Superior temporal gyrus (tissue), 1 donor: ENCODE measurements at regions not wholly inside any gene's neighbourhood (a gene's known extent, or its start where the extent isn't known, plus 50 kb on each side); places are given as distances from the start of the nearest gene placed in this dataset.
"Not testable (repeated sequence)": the region's sequence is repeated elsewhere in the genome, so short reads cannot be mapped to it uniquely, and the experiment has no call there.

ENCODE experiments used
- DNase-seq: peaks from one replicate; pipeline ENCODE4 v3.0.0-alpha.2; 2016; ENCODE audit errors: extremely low spot score

GRCh38 chr2:182477774-182478173, 50.9 kb upstream of the PDE1A start:
- no peak for DNase-seq

GRCh38 chr2:182481676-182482075, 54.8 kb upstream of the PDE1A start:
- DNase-seq, result no peak

GRCh38 chr2:182482511-182482910, 55.7 kb upstream of the PDE1A start:
- no peak for DNase-seq

GRCh38 chr2:182496596-182496995, 69.8 kb upstream of the PDE1A start:
- no peak for DNase-seq

- DNase-seq, result no peak
Observed at GRCh38 chr2:182499706-182500470, 73.1 kb upstream of the PDE1A start.

- no peak for DNase-seq
Observed at GRCh38 chr2:182503886-182504285, 77.0 kb upstream of the PDE1A start.

GRCh38 chr2:182504903-182505302, 78.1 kb upstream of the PDE1A start:
- DNase-seq, result peak; percentile 13

GRCh38 chr2:182506606-182507005, 79.8 kb upstream of the PDE1A start:
- no peak for DNase-seq

GRCh38 chr2:182508583-182508982, 81.7 kb upstream of the PDE1A start:
- DNase-seq, result not testable (repeated sequence)

GRCh38 chr2:182509216-182509615, 82.4 kb upstream of the PDE1A start:
- DNase-seq, result no peak

- peak; percentile 78 for DNase-seq
Observed at GRCh38 chr2:182521453-182522404, 94.9 kb upstream of the PDE1A start.

GRCh38 chr2:182522405-182522896, 95.6 kb upstream of the PDE1A start:
- DNase-seq, result peak; percentile 83

GRCh38 chr2:182522972-182523473, 96.2 kb upstream of the PDE1A start:
- peak; percentile 77 for DNase-seq

GRCh38 chr2:182530636-182531035, 103.8 kb upstream of the PDE1A start:
- DNase-seq, result no peak

GRCh38 chr2:182540252-182540651, 113.4 kb upstream of the PDE1A start:
- DNase-seq, result no peak

- no peak for DNase-seq
Observed at GRCh38 chr2:182541268-182541667, 114.4 kb upstream of the PDE1A start.

- DNase-seq, result no peak
Observed at GRCh38 chr2:182542501-182543258, 115.8 kb upstream of the PDE1A start.

GRCh38 chr2:182543741-182544525, 117.1 kb upstream of the PDE1A start:
- DNase-seq, result no peak

GRCh38 chr2:182545420-182546167, 118.8 kb upstream of the PDE1A start:
- DNase-seq, result no peak
